Urothelium cell line (cell line): ENCODE measurements at regions not wholly inside any gene's neighbourhood (a gene's known extent, or its start where the extent isn't known, plus 50 kb on each side); places are given as distances from the start of the nearest gene placed in this dataset.
"Not testable (repeated sequence)": the region's sequence is repeated elsewhere in the genome, so short reads cannot be mapped to it uniquely, and the experiment has no call there.

Source experiments
- DNase-seq: peaks from one replicate; pipeline ENCODE4 v3.0.0; 2011; ENCODE audit warnings: low spot score, mixed read lengths
- FAIRE-seq: peaks from 2 replicates; lab custom pipeline; 2011; peaks lifted over from hg19 to GRCh38; lab: Jason Lieb, UNC

DNA sequence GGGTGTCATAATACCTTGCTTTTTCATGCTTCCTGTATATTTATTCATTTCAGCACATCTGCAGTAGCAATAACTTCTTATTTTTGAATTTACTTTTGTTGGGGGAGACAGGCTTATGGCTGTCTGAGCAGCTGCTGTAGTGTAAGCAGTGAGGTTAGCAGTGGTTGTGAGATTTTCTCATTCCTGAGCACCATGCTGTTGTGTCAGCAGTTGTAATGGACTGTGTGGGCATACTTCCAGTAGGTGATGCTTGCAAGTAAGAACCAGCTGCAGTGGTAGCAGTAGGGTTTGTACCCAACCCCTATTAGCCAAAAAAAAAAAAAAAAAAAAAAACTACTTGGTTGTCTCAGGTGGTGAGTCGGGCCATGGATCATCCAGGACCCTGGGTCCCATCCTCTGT is 311.6 kb downstream of the NUF2 start:
- FAIRE-seq: no peak
- DNase-seq: no peak

DNA sequence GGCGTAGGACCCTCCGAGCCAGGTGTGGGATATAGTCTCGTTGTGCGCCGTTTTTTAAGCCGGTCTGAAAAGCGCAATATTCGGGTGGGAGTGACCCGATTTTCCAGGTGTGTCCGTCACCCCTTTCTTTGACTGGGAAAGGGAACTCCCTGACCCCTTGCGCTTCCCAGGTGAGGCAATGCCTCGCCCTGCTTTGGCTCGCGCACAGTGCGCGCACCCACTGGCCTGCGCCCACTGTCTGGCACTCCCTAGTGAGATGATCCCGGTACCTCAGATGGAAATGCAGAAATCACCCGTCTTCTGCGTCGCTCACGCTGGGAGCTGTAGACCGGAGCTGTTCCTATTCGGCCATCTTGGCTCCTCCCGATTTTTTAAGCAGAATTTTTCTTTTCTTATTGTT is 323.9 kb downstream of the NUF2 start:
- FAIRE-seq, DNase-seq: not testable (repeated sequence)

DNA sequence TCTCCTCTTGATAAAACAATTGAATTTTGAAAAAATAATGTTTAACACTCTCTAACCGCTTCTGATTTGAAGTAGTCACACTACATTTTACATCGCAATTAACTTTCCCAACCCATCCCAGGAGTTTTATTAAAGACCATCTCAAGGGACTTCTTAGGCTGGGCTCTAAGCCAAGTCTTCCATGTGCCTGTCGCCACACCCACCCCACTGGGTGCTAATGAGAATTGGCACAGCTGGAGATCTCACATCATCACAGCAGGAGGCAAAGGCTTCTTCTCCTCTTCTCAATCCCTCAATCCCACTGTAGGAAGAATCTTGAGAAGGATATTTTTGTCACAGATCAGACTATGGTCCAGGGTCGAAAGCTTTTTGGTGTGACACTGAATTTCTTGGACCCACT is 328.9 kb downstream of the NUF2 start:
- no peak for DNase-seq

DNA sequence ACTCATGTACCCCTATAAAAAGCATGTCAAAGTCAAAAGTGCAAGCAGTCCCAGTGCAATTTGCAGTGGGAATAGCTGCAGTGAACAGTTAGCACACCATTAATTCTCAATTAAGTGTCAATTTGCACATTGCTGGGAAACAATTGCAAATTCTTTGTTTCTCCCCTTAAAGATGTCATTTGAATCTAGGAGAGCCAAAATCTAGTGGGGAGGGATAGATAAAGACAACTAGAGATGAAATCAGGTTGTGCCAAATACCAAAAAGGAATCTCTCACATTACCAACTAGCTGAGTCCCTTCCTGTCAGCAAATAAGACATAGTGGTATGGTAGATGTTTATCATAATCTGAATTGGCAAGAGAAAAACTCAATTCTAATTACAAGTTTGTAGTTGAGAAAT is 330.7 kb downstream of the NUF2 start:
- DNase-seq (no peak), FAIRE-seq (no peak)

More for the DNA sequence above, 328.9 kb downstream of the NUF2 start:
- FAIRE-seq: no peak

DNA sequence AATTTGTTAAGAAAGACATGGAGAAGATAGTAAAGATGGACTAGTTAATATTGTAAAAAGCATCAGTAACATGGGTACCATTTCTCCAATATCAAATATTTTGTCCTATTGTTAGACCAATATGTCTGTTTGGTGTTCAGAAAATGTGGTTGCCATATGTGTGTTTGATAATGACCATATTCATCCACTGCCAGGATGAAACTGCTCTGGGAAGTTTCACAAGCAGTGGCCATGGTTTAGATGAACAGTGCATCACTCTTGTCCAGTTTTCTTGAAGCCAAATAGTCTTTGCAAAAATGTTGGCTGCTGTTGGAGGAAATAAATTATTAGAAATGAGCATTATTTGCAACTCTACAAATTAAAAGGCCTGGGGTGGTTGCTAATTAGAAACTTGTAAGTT is 333.8 kb downstream of the NUF2 start:
- no peak for FAIRE-seq
- DNase-seq: no peak

DNA sequence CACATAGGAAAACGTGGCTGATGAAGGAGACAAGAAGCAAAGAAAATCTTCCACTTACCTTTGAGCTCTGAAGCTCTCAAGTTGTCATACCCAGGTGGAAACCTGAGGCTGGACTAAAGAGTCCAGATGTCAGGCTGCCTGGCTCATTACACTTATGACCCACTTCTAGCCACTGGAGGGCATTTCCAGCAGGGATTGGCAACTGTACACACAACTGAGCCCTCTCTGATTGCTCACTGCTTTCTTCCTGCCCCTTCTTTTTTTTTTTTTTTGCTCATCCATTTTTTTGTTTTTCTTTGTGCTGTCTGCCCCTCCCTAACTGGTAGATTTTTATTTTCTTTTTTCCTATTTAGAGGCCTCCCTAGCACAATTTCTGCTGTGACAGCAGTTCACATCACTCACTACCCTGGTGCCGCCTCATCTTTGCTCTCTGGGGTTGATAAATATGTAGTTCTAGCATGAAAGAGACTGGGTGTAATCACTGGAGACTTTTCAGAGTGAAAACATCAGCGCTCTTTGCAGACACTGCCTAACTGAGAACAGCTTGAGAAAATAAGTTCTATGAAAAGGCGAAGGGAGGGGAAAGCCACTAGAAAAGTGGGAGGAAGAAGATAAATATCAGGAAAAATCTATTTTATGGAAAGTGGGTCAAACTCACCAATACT is 334.5 kb downstream of the NUF2 start:
- FAIRE-seq (no peak), DNase-seq (no peak)

DNA sequence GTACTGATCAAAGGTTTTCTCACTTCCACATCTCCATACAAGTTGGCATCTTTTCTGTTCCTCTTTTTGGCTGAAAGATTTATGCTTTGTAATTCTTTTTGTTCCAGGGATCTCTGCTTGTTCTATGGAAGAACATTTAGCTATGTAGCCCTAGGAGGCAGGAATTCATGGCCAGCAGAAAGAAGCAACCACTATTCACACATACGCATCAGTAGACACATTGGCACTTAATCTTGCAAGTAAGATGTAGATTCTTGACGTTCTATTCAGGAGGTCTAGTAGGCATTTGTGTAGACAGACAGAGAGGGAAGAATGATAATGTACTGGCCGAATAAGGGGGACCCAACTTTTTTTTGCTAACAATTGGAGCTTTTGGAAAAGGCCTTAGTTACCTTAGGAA is 336.0 kb downstream of the NUF2 start:
- FAIRE-seq: no peak
- no peak for DNase-seq

DNA sequence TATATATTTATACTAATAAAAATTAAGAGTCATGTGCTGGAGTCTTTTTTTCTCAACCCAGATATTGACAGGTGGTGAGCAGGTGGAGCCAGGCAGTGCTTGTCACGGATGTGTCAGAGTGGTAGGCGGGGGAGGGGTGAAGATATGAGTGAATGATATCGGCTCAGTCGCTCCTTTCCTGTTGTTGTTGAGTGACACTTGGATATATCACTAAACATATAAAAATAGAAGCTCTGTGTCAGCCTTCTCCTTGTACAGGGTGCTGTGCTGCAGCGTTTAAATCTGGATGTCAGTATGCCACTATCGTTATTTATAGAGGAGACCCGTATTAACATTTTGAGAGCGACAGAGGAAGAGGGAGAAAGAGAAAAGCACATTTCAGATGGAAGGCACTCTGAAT is 339.6 kb downstream of the NUF2 start:
- DNase-seq: no peak
- FAIRE-seq: no peak

DNA sequence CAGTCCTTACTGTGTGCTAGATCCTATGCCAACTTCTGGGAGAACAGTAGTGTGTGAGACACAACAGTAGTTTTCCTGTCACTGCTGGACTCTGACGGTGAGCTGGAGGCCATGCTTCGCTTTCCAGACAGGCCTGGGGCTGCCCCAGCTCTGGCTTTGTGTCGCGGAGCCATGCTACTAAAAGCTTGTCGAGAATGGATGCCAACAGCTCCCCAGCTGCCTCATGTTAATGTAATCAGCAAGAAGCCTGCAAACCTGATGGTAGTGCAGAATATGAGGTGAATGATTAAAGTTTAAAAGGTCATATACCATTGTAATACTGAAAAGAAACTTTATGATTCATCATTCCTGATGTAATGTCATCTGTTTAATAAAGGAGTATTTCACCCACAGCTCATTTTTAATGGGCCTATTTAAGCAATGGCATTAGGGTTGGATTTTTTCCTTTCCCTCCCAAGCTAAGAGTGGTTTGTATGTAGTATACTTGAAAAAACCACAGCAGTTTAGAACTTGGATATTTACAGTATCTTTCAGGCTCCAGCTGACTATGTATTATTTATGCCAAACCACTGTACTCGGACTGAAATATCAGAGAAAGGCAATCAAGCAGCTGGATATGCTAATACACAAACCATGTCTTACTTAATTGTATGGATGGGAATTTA is 343.0 kb downstream of the NUF2 start:
- DNase-seq: no peak
- no peak for FAIRE-seq

DNA sequence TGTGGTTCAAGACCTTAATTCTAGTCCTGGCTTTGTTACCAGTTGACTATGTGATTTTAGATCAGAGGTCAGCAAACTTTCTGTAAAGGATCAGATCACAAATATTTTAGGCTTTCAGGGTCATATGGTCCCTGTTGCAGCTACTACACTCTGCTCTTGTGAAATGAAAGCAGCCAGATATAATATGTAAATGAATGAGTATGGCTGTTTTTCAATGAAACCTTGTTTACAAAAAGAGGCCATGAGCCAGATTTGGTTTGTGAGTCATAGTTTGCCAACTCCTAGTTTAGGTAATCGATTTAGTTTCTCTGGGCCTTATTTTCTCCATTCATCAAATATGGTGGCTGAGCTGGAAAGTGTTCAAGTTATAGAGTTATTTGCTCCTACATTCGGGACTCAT is 346.7 kb downstream of the NUF2 start:
- no peak for DNase-seq
- FAIRE-seq: no peak

DNA sequence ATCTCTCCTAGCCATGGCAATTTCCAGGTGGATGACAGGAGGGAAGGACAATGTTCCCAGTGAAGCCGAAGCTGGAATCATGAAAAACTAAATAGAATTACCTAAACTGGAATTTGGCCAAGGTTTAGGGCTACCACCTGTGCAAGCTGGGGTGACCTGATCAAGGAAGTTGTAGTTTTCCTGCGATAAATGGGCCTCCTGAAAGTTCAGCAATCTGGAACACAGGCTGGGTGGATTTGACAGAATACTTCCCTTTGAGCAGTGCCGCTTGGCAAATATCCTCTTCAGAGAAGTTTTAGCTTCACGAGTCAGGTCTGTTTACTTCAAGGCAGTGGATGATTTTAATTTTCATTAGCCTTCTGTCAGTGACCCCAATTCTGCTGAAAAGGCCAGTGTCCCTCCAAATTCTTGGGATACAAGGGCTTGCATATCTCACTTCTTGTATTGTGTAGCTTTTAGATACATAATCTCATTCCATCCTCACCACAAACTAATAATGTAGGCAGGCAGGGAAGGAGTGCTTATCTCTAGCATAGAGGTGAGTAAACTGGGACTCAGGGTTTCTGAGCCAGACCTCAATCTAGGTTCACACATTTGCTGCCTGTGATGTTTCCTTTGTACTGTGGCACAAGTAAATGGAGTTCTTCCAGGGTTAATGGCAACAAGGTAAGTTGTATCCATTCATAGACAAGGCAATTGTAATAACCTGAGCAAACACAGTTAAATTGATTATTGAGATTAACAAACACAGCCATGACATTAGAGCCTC is 349.4 kb downstream of the NUF2 start:
- no peak for FAIRE-seq
- no peak for DNase-seq

DNA sequence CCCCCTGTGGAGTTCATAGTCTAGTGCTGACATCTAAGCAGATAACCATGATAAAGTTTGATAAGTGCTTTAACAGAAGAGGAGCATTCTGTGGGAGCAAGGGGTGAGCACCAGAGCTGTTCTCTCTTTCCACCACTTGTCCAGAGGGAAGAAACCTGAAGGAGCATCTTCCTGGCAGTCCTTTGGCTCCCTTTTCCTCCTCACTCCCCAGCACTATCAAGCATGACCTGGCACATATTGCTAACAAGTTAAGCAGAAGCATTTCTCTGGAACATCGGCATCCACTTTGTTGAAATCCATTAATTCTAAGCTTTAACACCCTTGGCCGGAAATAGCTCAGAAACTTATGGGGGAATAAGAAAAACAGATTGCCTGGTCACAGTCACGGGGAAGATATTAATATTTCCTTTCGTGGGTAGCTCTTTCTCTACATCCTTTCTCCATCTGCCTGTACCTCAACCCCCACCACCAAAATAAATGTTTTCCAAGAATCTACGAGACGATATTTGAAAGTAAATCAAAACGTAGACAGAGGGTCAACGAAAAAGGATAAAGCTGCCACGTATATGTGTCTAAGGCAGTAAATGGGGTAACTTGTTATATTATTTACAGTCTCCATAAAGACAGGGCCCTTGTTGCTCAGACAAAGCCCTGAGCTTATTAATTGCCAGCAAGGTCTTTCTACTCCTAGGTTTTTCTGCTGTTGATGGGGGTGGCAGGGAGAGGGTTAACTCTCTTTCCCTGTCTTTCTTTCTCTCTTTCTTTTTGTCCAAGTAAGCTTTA is 351.4 kb downstream of the NUF2 start:
- no peak for FAIRE-seq
- DNase-seq: no peak

DNA sequence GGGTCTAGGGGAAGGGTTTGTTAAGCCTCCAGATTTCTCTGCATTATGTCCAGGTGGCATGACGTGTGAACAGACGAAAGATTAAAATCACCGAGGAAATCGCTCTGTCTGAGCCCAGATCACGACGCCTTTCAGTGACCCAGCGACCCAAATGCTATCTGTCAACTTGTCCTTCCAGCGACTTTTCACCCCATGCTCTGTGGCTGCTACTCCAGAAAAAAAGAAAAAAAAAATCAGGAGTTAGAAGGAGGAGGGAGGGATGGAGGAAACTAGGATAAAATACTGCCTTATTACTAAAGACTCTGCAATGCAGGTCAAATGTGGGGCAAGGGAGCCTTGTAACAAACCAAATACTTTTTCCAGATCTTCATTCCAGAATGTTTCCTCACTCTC is 352.0 kb downstream of the NUF2 start:
- FAIRE-seq (no peak), DNase-seq (no peak)

DNA sequence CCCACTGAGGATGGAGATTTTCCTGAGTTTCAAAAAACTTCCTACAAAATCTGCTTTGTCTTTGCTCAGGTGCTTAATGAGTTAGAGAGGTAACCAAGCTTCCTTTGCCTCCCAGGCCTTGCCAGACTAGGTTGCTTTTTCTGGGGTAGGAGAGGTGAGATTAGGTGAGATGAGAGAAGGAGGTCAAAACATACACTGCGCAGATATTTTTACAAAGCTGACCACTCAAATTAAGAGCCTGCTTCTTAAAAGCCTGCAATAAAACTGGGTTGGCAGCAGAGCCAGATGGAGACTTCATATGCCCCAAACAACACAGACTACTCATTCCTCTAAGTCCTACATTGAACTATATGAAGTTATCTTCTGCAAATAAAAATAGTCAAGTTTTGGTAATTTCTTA is 352.5 kb downstream of the NUF2 start:
- no peak for FAIRE-seq
- no peak for DNase-seq

DNA sequence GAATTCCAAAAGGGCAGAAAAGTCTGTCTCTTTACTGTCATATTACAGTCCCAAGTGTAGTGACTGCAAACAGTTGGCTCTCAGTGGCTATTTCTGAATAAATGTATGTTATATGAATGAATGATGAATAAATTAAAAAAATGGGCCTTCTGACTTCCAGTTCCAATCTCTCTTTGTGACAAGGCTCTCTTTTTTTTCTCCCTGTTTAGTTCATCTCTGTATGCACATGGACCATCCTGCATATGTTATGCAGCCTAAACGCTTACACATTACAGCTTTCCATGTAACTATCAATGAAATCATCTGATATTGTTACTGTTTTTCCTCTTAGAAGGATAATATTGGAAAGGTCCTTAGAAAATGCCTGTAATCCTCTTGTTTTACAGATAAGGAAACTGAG is 363.0 kb downstream of the NUF2 start:
- no peak for DNase-seq
- FAIRE-seq: no peak

DNA sequence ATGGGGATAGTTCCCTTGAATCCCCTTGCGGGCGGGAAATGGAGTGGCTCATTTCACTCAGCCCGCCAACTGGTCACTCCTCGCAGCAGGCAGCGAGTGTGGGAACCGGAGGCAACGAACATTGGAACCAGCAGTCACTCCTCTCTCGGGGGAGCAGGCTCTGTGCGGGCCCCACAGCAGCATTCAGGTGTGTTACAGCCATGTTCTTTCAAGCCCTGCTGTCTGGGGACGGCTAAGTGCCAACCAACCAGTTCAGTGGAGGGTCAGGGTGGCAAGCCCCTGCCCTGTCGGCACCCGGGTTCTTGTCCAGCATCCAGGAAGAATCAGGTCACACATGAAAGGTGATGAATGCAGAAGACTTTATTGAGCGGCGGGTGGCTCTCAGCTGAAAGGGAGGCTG is 370.5 kb downstream of the NUF2 start:
- DNase-seq (no peak), FAIRE-seq (no peak)

DNA sequence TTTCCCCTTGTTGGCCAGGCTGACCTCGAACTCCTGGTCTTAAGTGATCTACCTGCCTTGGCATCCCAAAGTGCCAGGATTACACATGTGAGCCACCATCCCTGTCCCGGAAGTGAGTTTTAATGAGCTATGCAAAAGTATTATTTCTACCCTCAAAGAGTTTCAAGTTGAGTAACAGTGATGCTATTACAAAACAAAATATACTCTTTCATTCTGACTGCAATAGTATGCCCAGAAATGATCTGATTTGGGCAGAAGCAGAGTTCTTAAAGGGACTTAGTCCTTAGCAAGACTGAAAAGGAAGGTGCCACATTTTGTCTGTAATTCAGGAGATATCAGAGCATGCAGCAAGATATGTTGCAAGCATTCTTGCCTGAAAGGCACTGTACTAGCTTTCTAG is 375.4 kb downstream of the NUF2 start:
- FAIRE-seq: no peak

DNA sequence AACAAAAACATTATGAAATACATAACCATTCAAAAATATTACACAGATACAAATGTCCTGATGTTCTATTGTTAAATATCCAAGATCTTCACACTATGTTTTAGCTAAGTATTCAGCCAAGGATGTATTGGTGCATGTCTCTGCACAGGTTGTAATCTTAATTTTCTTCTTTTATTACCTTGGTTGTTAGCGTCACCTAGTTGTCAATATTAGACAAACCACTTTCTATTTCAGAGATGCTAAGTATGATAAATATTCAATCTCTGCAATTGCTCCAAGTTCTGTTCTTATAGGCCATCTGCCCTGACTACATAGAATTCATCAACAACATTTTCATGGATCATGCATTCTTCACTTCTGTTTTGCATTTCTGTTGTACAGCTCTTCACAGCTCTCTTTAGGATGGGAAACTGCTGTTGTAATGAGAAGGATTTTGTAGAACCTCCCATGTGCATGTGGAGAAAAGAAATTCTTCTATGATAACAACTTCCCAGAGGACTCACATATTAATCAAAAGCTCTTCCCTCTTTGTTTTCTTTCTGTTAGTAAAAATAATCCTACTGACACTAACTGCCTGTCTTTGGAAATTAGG is 380.1 kb downstream of the NUF2 start:
- FAIRE-seq: no peak

More for the DNA sequence above, 375.4 kb downstream of the NUF2 start:
- DNase-seq: no peak

DNA sequence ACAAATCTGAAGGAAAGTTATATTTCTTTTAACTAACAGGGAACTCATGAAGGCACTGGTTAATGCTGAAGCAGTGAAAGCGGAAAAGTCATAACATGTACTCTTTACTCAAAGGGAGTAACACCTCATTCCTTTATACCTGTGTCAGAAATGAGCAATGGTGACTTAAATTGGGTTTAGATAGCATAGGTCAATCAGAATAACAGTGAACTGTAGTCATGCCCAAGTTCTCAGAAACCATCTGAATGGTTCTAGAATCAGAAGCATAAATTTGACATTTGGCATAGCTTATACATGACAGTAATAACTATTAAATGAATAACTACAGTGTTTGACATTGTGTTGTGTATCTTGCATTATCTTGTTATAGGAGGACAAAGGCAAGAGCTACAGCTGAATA is 382.0 kb downstream of the NUF2 start:
- FAIRE-seq (no peak), DNase-seq (no peak)

More for the DNA sequence above, 380.1 kb downstream of the NUF2 start:
- DNase-seq: no peak

DNA sequence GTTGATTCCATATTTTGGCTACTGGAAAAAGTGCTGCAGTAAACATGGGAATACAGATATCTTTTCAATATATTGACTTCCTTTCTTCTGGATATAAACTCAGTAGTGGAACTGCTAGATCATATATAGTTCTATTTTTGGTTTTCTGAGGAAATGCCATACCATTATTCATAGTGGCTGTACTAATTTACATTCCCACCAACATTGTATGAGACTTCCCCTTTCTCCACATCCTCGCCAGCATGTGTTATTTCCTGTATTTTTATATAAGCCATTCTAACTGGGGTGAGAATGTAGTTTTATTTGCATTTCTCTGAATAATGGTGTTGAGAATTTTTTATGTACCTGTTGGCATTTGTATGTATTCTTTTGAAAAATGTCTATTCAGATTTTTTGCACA is 385.2 kb downstream of the NUF2 start:
- FAIRE-seq (no peak), DNase-seq (no peak)

DNA sequence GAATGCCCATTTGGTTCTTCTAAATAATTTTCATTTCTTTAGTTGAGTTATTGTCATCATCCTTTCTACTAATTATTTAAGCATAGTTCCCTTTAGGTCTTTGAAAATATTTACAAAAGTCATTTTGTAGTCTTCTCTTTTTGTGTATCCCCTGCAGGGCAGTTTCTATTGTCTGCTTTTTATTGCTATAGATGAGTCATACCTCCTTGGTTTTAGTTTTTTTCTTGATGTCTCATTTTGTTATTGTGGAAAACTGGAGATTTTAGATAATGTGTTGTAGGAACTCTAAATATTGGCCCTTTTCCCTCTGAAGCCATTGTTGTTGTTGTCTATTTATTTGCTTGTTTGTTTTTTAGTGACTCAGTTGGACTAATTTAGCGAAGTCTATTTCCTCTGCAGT is 387.9 kb downstream of the NUF2 start:
- peak; percentile 11 for DNase-seq
- no peak for FAIRE-seq
